Esophagus muscularis mucosa (tissue), 3 donors: ENCODE measurements at regions not wholly inside any gene's neighbourhood (a gene's known extent, or its start where the extent isn't known, plus 50 kb on each side); places are given as distances from the start of the nearest gene placed in this dataset.

ENCODE experiments used
- POLR2A ChIP-seq: fragments of 450-650 bp; IDR thresholded peaks from one replicate; pipeline ENCODE4 v1.6.1; 2017; ENCODE audit warnings: antibody characterized with exemption, moderate library complexity, mild to moderate bottlenecking, low read depth
- TF ChIP-seq, protein P1 (sequence below), 3 experiments: fragments of 200-600 bp in 2 of 3; fragments of 450-650 bp in 1 of 3; sonication (generic) in 2 of 3; IDR thresholded peaks; one replicate each; pipeline ENCODE4 v1.5.1; 2017 to 2019; ENCODE audit warnings: antibody characterized with exemption in 3 of 3, mild to moderate bottlenecking in 2 of 3, moderate library complexity in 1 of 3

DNA sequence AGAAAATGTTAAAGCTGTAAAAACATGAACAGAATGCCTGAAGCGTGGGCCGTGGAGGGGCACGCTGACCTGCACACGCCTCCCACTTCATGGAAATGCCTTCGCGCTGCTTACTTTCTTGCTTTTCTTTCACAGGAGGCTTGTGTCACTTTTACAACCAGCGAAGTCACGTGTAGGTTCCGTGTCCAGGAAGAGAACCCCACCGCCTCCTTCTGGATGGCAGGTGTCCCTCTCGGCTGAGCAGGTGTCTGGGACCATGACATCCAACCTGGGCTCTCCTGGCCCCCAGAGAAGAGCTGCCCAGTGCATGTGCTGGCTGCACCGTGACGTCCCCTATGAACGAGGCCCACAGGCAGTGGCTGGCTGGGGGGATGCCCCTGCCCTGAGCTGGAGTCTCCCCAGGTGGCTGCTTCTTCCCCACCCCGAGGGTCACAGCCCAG, 345.0 kb upstream of the SFSWAP start:
- TF ChIP-seq, protein P1, sequence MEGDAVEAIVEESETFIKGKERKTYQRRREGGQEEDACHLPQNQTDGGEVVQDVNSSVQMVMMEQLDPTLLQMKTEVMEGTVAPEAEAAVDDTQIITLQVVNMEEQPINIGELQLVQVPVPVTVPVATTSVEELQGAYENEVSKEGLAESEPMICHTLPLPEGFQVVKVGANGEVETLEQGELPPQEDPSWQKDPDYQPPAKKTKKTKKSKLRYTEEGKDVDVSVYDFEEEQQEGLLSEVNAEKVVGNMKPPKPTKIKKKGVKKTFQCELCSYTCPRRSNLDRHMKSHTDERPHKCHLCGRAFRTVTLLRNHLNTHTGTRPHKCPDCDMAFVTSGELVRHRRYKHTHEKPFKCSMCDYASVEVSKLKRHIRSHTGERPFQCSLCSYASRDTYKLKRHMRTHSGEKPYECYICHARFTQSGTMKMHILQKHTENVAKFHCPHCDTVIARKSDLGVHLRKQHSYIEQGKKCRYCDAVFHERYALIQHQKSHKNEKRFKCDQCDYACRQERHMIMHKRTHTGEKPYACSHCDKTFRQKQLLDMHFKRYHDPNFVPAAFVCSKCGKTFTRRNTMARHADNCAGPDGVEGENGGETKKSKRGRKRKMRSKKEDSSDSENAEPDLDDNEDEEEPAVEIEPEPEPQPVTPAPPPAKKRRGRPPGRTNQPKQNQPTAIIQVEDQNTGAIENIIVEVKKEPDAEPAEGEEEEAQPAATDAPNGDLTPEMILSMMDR (IDR thresholded peaks at IDR 0.05), result no peak
- no peak for TF ChIP-seq POLR2A
